SK-N-SH (cell line): ENCODE measurements at regions not wholly inside any gene's neighbourhood (a gene's known extent, or its start where the extent isn't known, plus 50 kb on each side); places are given as distances from the start of the nearest gene placed in this dataset.

ENCODE experiments used
- CTCF ChIA-PET: fragments of 300-600, 350-600 bp; formaldehyde crosslinking; extraction: SDS; loops from one replicate; lab custom pipeline; 2021; lab: Yijun Ruan, JAX
- POLR2A ChIA-PET: fragments of 350-600 bp; sonication (Branson Sonifier 250); formaldehyde crosslinking; extraction: SDS; loops from one replicate; lab custom pipeline; 2020; ENCODE audit warnings: antibody characterized with exemption, inconsistent platforms; lab: Yijun Ruan, JAX
- DNase-seq: peaks from one replicate; pipeline ENCODE4 v3.0.0; 2012
- H2AFZ ChIP-seq: fragments of 200-600 bp; sonication (generic); 2 replicates; pipeline ENCODE4 v1.8.1; 2016; ENCODE audit warnings: antibody characterized with exemption, mild to moderate bottlenecking, low read depth
- H3F3A ChIP-seq: fragments of 200-600 bp; sonication (generic); replicated peaks from 2 replicates; pipeline ENCODE3; 2016; ENCODE audit warnings: antibody characterized with exemption, mild to moderate bottlenecking; ENCODE audit not compliant: insufficient read depth
- H3K27ac ChIP-seq, 2 experiments: fragments of 200-500 bp in 1 of 2; fragments of 200-600 bp in 1 of 2; sonication (Bioruptor generic) in 1 of 2; sonication (generic), shearing (Covaris generic) in 1 of 2; 2 replicates each; pipeline versions ENCODE4 v1.5.1 to v1.6.1; 2014 to 2016; ENCODE audit warnings: low read depth in 2 of 2, inconsistent platforms in 1 of 2, low read length in 1 of 2, mild to moderate bottlenecking in 1 of 2, mixed read lengths in 1 of 2
- H3K27me3 ChIP-seq: fragments of 200-600 bp; sonication (generic), shearing (Covaris generic); 2 replicates; pipeline ENCODE4 v1.6.1; 2016; ENCODE audit warnings: mixed run types; ENCODE audit not compliant: insufficient read depth
- H3K36me3 ChIP-seq, 2 experiments: fragments of 200-500 bp in 1 of 2; fragments of 200-600 bp in 1 of 2; sonication (Bioruptor generic) in 1 of 2; sonication (generic) in 1 of 2; replicated peaks in 1 of 2; 2 replicates each; pipeline versions ENCODE3 to v1.5.1; 2014 to 2016; ENCODE audit warnings: low read length in 1 of 2, mild to moderate bottlenecking in 1 of 2; ENCODE audit not compliant: insufficient read depth in 2 of 2, control insufficient read depth in 1 of 2
- H3K4me1 ChIP-seq, 2 experiments: fragments of 200-500 bp in 1 of 2; fragments of 200-600 bp in 1 of 2; sonication (Bioruptor generic) in 1 of 2; sonication (generic), shearing (Covaris generic) in 1 of 2; 2 replicates each; pipeline versions ENCODE4 v1.5.1 to v1.6.1; 2014 to 2016; ENCODE audit warnings: low read depth in 1 of 2, low read length in 1 of 2, mixed run types in 1 of 2; ENCODE audit not compliant: insufficient read depth in 2 of 2, control insufficient read depth in 1 of 2
- H3K4me2 ChIP-seq: fragments of 200-600 bp; sonication (generic), shearing (Covaris generic); 2 replicates; pipeline ENCODE4 v1.6.1; 2017; ENCODE audit warnings: mixed run types
- H3K4me3 ChIP-seq, 2 experiments: fragments of 200-500 bp in 1 of 2; fragments of 200-600 bp in 1 of 2; sonication (Bioruptor generic) in 1 of 2; sonication (generic), shearing (Covaris generic) in 1 of 2; 2 replicates each; pipeline versions ENCODE4 v1.5.1 to v1.8.1; 2014 to 2016; ENCODE audit warnings: low read depth in 2 of 2, inconsistent platforms in 1 of 2, low read length in 1 of 2, mild to moderate bottlenecking in 1 of 2, mixed read lengths in 1 of 2, moderate library complexity in 1 of 2
- H3K79me2 ChIP-seq: fragments of 200-600 bp; sonication (generic); 2 replicates; pipeline ENCODE4 v1.8.1; 2017; ENCODE audit warnings: mild to moderate bottlenecking; ENCODE audit not compliant: insufficient read depth
- H3K9ac ChIP-seq: fragments of 200-600 bp; sonication (generic); 2 replicates; pipeline ENCODE4 v1.6.1; 2017; ENCODE audit warnings: mixed run types
- H3K9me2 ChIP-seq: fragments of 200-600 bp; sonication (generic); 2 replicates; pipeline ENCODE4 v1.6.1; 2017; ENCODE audit warnings: mixed run types
- H3K9me3 ChIP-seq: fragments of 200-600 bp; sonication (generic); 2 replicates; pipeline ENCODE4 v1.6.1; 2017; ENCODE audit warnings: mixed run types, mild to moderate bottlenecking, moderate library complexity
- H4K20me1 ChIP-seq: fragments of 200-600 bp; sonication (generic); 2 replicates; pipeline ENCODE4 v1.6.1; 2017; ENCODE audit warnings: mild to moderate bottlenecking, mixed run types; ENCODE audit not compliant: insufficient read depth
- CHD2 ChIP-seq: fragments of 150-350 bp; IDR thresholded peaks from 2 replicates; pipeline ENCODE4 v1.6.1; 2018; ENCODE audit warnings: low read length; ENCODE audit not compliant: partially characterized antibody
- CTCF ChIP-seq: fragments of 200-600 bp; sonication (generic); IDR thresholded peaks from 2 replicates; pipeline ENCODE4 v1.6.1; 2017; ENCODE audit warnings: antibody characterized with exemption, mild to moderate bottlenecking, moderate library complexity
- EP300 ChIP-seq, 2 experiments: IDR thresholded peaks; 2 replicates each; pipeline versions ENCODE4 v1.4.0 to v1.6.1; 2012; ENCODE audit warnings: borderline replicate concordance in 1 of 2, low read depth in 1 of 2, low read length in 1 of 2
- EZH2phosphoT487 ChIP-seq: fragments of 200-600 bp; sonication (generic); IDR thresholded peaks from 2 replicates; pipeline ENCODE4 v1.6.1; 2017; ENCODE audit warnings: low read depth, mixed run types, mild to moderate bottlenecking, antibody characterized with exemption, moderate library complexity, borderline replicate concordance
- GATA2 ChIP-seq: sonication (generic); formaldehyde crosslinking; IDR thresholded peaks from 2 replicates; pipeline ENCODE4 v1.5.0; 2020; ENCODE audit warnings: mild to moderate bottlenecking, missing genetic modification reagents
- JUND ChIP-seq: IDR thresholded peaks from 2 replicates; pipeline ENCODE4 v1.4.0; 2012
- MXI1 ChIP-seq: IDR thresholded peaks from 2 replicates; pipeline ENCODE4 v1.6.1; 2012; ENCODE audit warnings: mild to moderate bottlenecking, low read depth, low read length, improper control_type of control experiment
- NRF1 ChIP-seq: IDR thresholded peaks from 2 replicates; pipeline ENCODE4 v1.6.1; 2012; ENCODE audit warnings: low read depth, mild to moderate bottlenecking, low read length
- POLR2AphosphoS5 ChIP-seq: IDR thresholded peaks from 2 replicates; pipeline ENCODE4 v1.6.1; 2012; ENCODE audit warnings: low read depth, low read length
- REST ChIP-seq: IDR thresholded peaks from 2 replicates; pipeline ENCODE4 v1.6.1; 2012; ENCODE audit warnings: mild to moderate bottlenecking, low read depth, low read length, moderate library complexity
- RFX5 ChIP-seq: IDR thresholded peaks from 2 replicates; pipeline ENCODE4 v1.6.1; 2012; ENCODE audit warnings: mild to moderate bottlenecking, improper control_type of control experiment, low read length
- RXRA ChIP-seq: IDR thresholded peaks from 2 replicates; pipeline ENCODE4 v1.4.0; 2012; ENCODE audit warnings: low read depth, mild to moderate bottlenecking, borderline replicate concordance
- SMC3 ChIP-seq: IDR thresholded peaks from 2 replicates; pipeline ENCODE4 v1.6.1; 2012; ENCODE audit warnings: low read depth, low read length, improper control_type of control experiment
- TAF1 ChIP-seq: IDR thresholded peaks from 2 replicates; pipeline ENCODE4 v1.6.1; 2012; ENCODE audit warnings: low read depth, mild to moderate bottlenecking, low read length, moderate library complexity, borderline replicate concordance
- TCF12 ChIP-seq: IDR thresholded peaks from 2 replicates; pipeline ENCODE4 v1.4.0; 2012
- USF1 ChIP-seq: IDR thresholded peaks from 2 replicates; pipeline ENCODE4 v1.4.0; 2012; ENCODE audit warnings: low read depth, borderline replicate concordance
- YY1 ChIP-seq: IDR thresholded peaks from 2 replicates; pipeline ENCODE4 v1.4.0; 2012; ENCODE audit warnings: low read depth, mild to moderate bottlenecking
- WGBS: methylation state at CpG from one replicate; pipeline ENCODE4 v1.1.6; 2017; ENCODE audit warnings: low lambda C conversion rate; 5-methylcytosine and 5-hydroxymethylcytosine counted together

- POLR2A ChIA-PET = no interaction called here
- no peaks in the 10 kb centered on the region for H3K27me3 ChIP-seq
- no peaks in the 10 kb centered on the region for H4K20me1 ChIP-seq
- H2AFZ ChIP-seq = no peak overlapping the region
- H3K4me3 ChIP-seq = no peak overlapping the region
- H3K36me3 ChIP-seq = no peaks in the 10 kb centered on the region
- H3K79me2 ChIP-seq = no peaks in the 10 kb centered on the region
- H3K9me3 ChIP-seq = no peaks in the 10 kb centered on the region
- no peaks in the 10 kb centered on the region for H3K4me1 ChIP-seq
- CTCF ChIA-PET = no interaction called here
- H3F3A ChIP-seq = no peaks in the 10 kb centered on the region
- 0% methylated on average over 1 of the region's 1 CpG for WGBS
- TF ChIP-seq JUND = no peak
- no peak for TF ChIP-seq CTCF
- TF ChIP-seq POLR2AphosphoS5 = no peak
- TF ChIP-seq NRF1 = no peak
- no peak overlapping the region for H3K9ac ChIP-seq
- no peak overlapping the region for H3K27ac ChIP-seq
- H3K9me2 ChIP-seq = no peaks in the 10 kb centered on the region
- no peak for DNase-seq
- H3K4me2 ChIP-seq = no peak overlapping the region
These were observed 257.7 kb upstream of the NT5E start for GRCh38 chr6:85192186-85192585.

- Histone ChIP-seq H2AFZ (no peak overlapping the region), H3K4me2 (no peak overlapping the region), H3K9me3 (no peaks in the 10 kb centered on the region), H3K36me3 (no peaks in the 10 kb centered on the region), H4K20me1 (no peaks in the 10 kb centered on the region), H3K4me3 (no peak overlapping the region), H3K4me1 (no peaks in the 10 kb centered on the region), H3K9ac (no peak overlapping the region), H3K9me2 (no peaks in the 10 kb centered on the region), H3K27ac (no peak overlapping the region)
- POLR2A ChIA-PET = no interaction called here
- WGBS = 10% methylated on average over 2 of the region's 2 CpGs
- TF ChIP-seq YY1 (no peak), JUND (no peak), EZH2phosphoT487 (no peak)
- TF ChIP-seq, all 33 proteins: peak for 0
- Histone ChIP-seq H3K79me2 (no peaks in the 10 kb centered on the region), H3K27me3 (no peaks in the 10 kb centered on the region), H3F3A (no peaks in the 10 kb centered on the region)
- CTCF ChIA-PET = no interaction called here
- DNase-seq = no peak
These were observed 258.2 kb upstream of the NT5E start for GRCh38 chr6:85191656-85192055.

- Histone ChIP-seq H3K9me3 (no peaks in the 10 kb centered on the region), H3K27ac (no peak overlapping the region), H3K79me2 (no peaks in the 10 kb centered on the region), H3K4me2 (no peak overlapping the region), H2AFZ (no peak overlapping the region), H3F3A (no peaks in the 10 kb centered on the region), H3K9me2 (no peaks in the 10 kb centered on the region), H3K4me1 (no peaks in the 10 kb centered on the region), H3K4me3 (no peak overlapping the region), H3K27me3 (no peaks in the 10 kb centered on the region; the same call in 1 of the 2 replicates), H4K20me1 (no peaks in the 10 kb centered on the region), H3K36me3 (no peaks in the 10 kb centered on the region), H3K9ac (no peak overlapping the region)
- no peak for DNase-seq
- POLR2A ChIA-PET = no interaction called here
- CTCF ChIA-PET = no interaction called here
- 16% methylated on average over 1 of the region's 1 CpG for WGBS
- TF ChIP-seq TCF12 (no peak), MXI1 (no peak), GATA2 (CRISPR knock-in tag) (no peak), CHD2 (no peak), RFX5 (no peak), EP300 (IDR thresholded peaks at IDR 0.05; ENCODE audit: borderline replicate concordance in 1 of 2, low read depth in 1 of 2, low read length in 1 of 2) (no peak), POLR2AphosphoS5 (no peak), RXRA (no peak), REST (no peak), TAF1 (no peak), SMC3 (no peak), USF1 (no peak)
These were observed 263.2 kb upstream of the NT5E start for GRCh38 chr6:85186546-85187175.
